ENCODE measurements at regions not wholly inside any gene's neighbourhood (a gene's known extent, or its start where the extent isn't known, plus 50 kb on each side); places are given as distances from the start of the nearest gene placed in this dataset.

DNA sequence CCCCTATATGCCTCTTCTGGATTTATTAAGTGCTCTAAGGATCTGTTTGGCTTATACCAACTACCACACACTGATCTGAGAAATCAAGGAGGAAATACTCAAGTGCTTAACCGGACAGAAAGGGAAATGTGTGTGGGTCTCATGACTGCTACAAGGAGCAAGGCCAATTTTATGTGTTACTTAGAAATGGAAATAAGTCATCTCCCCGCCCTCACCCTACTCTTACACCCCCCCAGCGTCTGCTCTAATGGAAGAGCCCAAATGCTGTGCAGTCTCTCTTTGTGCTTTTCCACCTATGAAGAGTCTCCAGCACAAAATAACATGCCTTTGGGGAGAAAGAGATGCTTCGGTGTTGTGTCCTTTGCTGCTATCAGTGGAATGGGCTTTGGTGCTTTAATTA lies 428.8 kb upstream of the ARID1B start:
- no peak for TF ChIP-seq ZC3H10 (CRISPR knock-in tag; IDR thresholded peaks at IDR 0.05)
- TF ChIP-seq SNAI2 (CRISPR knock-in tag; IDR thresholded peaks at IDR 0.05): no peak
- TF ChIP-seq, protein P1, sequence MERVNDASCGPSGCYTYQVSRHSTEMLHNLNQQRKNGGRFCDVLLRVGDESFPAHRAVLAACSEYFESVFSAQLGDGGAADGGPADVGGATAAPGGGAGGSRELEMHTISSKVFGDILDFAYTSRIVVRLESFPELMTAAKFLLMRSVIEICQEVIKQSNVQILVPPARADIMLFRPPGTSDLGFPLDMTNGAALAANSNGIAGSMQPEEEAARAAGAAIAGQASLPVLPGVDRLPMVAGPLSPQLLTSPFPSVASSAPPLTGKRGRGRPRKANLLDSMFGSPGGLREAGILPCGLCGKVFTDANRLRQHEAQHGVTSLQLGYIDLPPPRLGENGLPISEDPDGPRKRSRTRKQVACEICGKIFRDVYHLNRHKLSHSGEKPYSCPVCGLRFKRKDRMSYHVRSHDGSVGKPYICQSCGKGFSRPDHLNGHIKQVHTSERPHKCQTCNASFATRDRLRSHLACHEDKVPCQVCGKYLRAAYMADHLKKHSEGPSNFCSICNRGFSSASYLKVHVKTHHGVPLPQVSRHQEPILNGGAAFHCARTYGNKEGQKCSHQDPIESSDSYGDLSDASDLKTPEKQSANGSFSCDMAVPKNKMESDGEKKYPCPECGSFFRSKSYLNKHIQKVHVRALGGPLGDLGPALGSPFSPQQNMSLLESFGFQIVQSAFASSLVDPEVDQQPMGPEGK (CRISPR knock-in tag; IDR thresholded peaks at IDR 0.05; ENCODE audit: borderline replicate concordance): no peak
- no peak for TF ChIP-seq TOX (CRISPR knock-in tag; IDR thresholded peaks at IDR 0.05; ENCODE audit: borderline replicate concordance)
- TF ChIP-seq OSR1 (CRISPR knock-in tag; IDR thresholded peaks at IDR 0.05): no peak
- TF ChIP-seq ZFP3 (CRISPR knock-in tag; IDR thresholded peaks at IDR 0.05): no peak
